GM23338 (cell line): ENCODE measurements at regions not wholly inside any gene's neighbourhood (a gene's known extent, or its start where the extent isn't known, plus 50 kb on each side); places are given as distances from the start of the nearest gene placed in this dataset.

Experiments used
- ATAC-seq: fragments of 200-7000 bp; cut with Tn5 transposase; 3 replicates; pipeline ENCODE4 v1.9.1; 2020
- DNase-seq: peaks from one replicate; pipeline ENCODE4 v3.0.0-alpha.2; 2015; ENCODE audit warnings: low spot score
- H2AFZ ChIP-seq: fragments of 200-600 bp; sonication (generic); 2 replicates; pipeline ENCODE4 v1.8.0; 2016; ENCODE audit warnings: antibody characterized with exemption, mild to moderate bottlenecking, moderate library complexity
- H3F3A ChIP-seq: fragments of 200-600 bp; sonication (generic); replicated peaks from 2 replicates; pipeline ENCODE4 v1.8.0; 2017; ENCODE audit warnings: antibody characterized with exemption, mixed run types, low read depth
- H3K27ac ChIP-seq: fragments of 200-600 bp; sonication (generic); 2 replicates; pipeline ENCODE4 v1.6.1; 2016; ENCODE audit warnings: low read depth
- H3K27me3 ChIP-seq: fragments of 200-600 bp; sonication (generic); 2 replicates; pipeline ENCODE4 v1.8.0; 2016; ENCODE audit warnings: mild to moderate bottlenecking, mixed run types, moderate library complexity; ENCODE audit not compliant: insufficient read depth
- H3K36me3 ChIP-seq: fragments of 200-600 bp; sonication (generic); 2 replicates; pipeline ENCODE4 v1.8.0; 2016; ENCODE audit warnings: mild to moderate bottlenecking; ENCODE audit not compliant: insufficient read depth
- H3K4me1 ChIP-seq: fragments of 200-600 bp; sonication (generic); 2 replicates; pipeline ENCODE4 v1.8.0; 2016; ENCODE audit warnings: mild to moderate bottlenecking, moderate library complexity; ENCODE audit not compliant: insufficient read depth
- H3K4me2 ChIP-seq: fragments of 200-600 bp; sonication (generic); 2 replicates; pipeline ENCODE4 v1.7.1; 2017; ENCODE audit warnings: mixed run types
- H3K4me3 ChIP-seq: fragments of 200-600 bp; sonication (generic); 2 replicates; pipeline ENCODE4 v1.6.1; 2016; ENCODE audit warnings: mixed run types
- H3K79me2 ChIP-seq: fragments of 200-600 bp; sonication (generic); replicated peaks from 2 replicates; pipeline ENCODE4 v1.8.0; 2017; ENCODE audit warnings: mild to moderate bottlenecking; ENCODE audit not compliant: insufficient read depth
- H3K9me2 ChIP-seq: fragments of 200-600 bp; sonication (generic); 2 replicates; pipeline ENCODE4 v1.8.0; 2017; ENCODE audit not compliant: insufficient read depth
- H4K20me1 ChIP-seq: fragments of 200-600 bp; sonication (generic); replicated peaks from 2 replicates; pipeline ENCODE4 v1.8.0; 2017; ENCODE audit warnings: mild to moderate bottlenecking; ENCODE audit not compliant: insufficient read depth
- H3K27ac Mint-ChIP-seq: 2 replicates; pipeline ENCODE4 v1.8.0; 2020; ENCODE audit warnings: inconsistent platforms, mild to moderate bottlenecking, moderate library complexity, mixed read lengths
- H3K27me3 Mint-ChIP-seq: 3 replicates; pipeline ENCODE4 v1.8.0; 2022; ENCODE audit warnings: low read depth, mild to moderate bottlenecking, moderate library complexity, mixed read lengths, inconsistent platforms; ENCODE audit not compliant: insufficient read depth, poor library complexity
- H3K36me3 Mint-ChIP-seq: 3 replicates; pipeline ENCODE4 v1.8.0; 2021; ENCODE audit warnings: low read depth, mild to moderate bottlenecking, inconsistent platforms, moderate library complexity, mixed read lengths
- H3K4me1 Mint-ChIP-seq: 3 replicates; pipeline ENCODE4 v1.8.0; 2020; ENCODE audit warnings: mild to moderate bottlenecking, inconsistent platforms, mixed read lengths
- H3K4me3 Mint-ChIP-seq: 3 replicates; pipeline ENCODE4 v1.8.0; 2021; ENCODE audit warnings: moderate library complexity, mild to moderate bottlenecking, inconsistent platforms, mixed read lengths
- H3K9me3 Mint-ChIP-seq: 3 replicates; pipeline ENCODE4 v1.8.0; 2020; ENCODE audit warnings: moderate library complexity, mild to moderate bottlenecking, inconsistent platforms, mixed read lengths
- ETS1 ChIP-seq: IDR thresholded peaks from 2 replicates; pipeline ENCODE4 v1.6.1; 2016; ENCODE audit warnings: antibody characterized with exemption
- EZH2 ChIP-seq: fragments of 200-600 bp; sonication (generic); IDR thresholded peaks from one replicate; pipeline ENCODE4 v1.8.0; 2017; ENCODE audit warnings: antibody characterized with exemption, mild to moderate bottlenecking, low read depth; ENCODE audit not compliant: unreplicated experiment
- EZH2phosphoT487 ChIP-seq: fragments of 200-600 bp; sonication (generic); IDR thresholded peaks from one replicate; pipeline ENCODE4 v1.8.1; 2018; ENCODE audit warnings: antibody characterized with exemption; ENCODE audit not compliant: unreplicated experiment
- POLR2AphosphoS5 ChIP-seq: IDR thresholded peaks from 2 replicates; pipeline ENCODE4 v1.6.1; 2016; ENCODE audit warnings: antibody characterized with exemption, low read depth
- REST ChIP-seq: IDR thresholded peaks from one replicate; pipeline ENCODE4 v1.6.1; 2018; ENCODE audit warnings: antibody characterized with exemption; ENCODE audit not compliant: unreplicated experiment
- STAT1 ChIP-seq: IDR thresholded peaks from one replicate; pipeline ENCODE4 v1.6.1; 2016; ENCODE audit warnings: antibody characterized with exemption; ENCODE audit not compliant: unreplicated experiment
- ZNF114 ChIP-seq: fragments of 250-450 bp; sonication (Bioruptor Pico); IDR thresholded peaks from 2 replicates; pipeline ENCODE4 v1.5.0; 2020; ENCODE audit warnings: mild to moderate bottlenecking, moderate library complexity

- H3K9me3 Mint-ChIP-seq: peaks cover 8% of the 10 kb centered on the region
- H3K27me3 Mint-ChIP-seq: peaks cover 2% of the 10 kb centered on the region
- Histone ChIP-seq H3K36me3 (peaks cover 2% of the 10 kb centered on the region; the same call in 1 of the 2 replicates), H3K4me3 (no peak overlapping the region), H3K79me2 (no peaks in the 10 kb centered on the region), H4K20me1 (no peaks in the 10 kb centered on the region), H3K4me2 (no peak overlapping the region), H2AFZ (no peak overlapping the region), H3K27me3 (no peaks in the 10 kb centered on the region), H3K27ac (no peak overlapping the region), H3K9me2 (no peaks in the 10 kb centered on the region), H3K4me1 (no peaks in the 10 kb centered on the region), H3F3A (no peaks in the 10 kb centered on the region)
- H3K4me1 Mint-ChIP-seq: no peaks in the 10 kb centered on the region
- DNase-seq: no peak
- no peak for ATAC-seq
- no peak overlapping the region for H3K27ac Mint-ChIP-seq
- H3K36me3 Mint-ChIP-seq: peaks cover 3% of the 10 kb centered on the region; the same call in 2 of the 3 replicates
- TF ChIP-seq ZNF114 (CRISPR knock-in tag) (no peak), EZH2phosphoT487 (no peak), POLR2AphosphoS5 (no peak), REST (no peak), ETS1 (no peak)
- no peak overlapping the region for H3K4me3 Mint-ChIP-seq
These were observed 100.7 kb upstream of the LMCD1 start for GRCh38 chr3:8400911-8401310.

DNA sequence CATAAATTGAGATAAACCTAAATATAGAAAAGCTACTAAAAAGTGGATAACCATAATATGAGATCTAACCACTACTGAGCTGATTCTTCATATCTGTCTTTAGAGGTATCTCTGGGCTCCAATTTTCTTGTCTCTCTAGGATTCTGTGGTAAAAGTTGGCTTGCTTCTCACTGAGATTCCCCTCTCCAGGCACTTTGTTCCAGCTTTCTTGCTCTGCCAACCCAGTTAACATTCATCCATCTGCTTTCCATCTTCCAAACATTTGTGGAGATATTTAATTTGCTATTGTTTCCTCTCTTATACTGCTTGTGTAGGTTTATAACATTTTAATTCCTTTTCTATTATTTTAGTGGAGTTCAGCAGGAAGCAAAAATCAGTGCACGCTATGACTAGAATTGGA is 97.6 kb upstream of the LMCD1 start:
- no peak overlapping the region for H2AFZ ChIP-seq
- Mint-ChIP-seq H3K36me3 (peaks cover 8% of the 10 kb centered on the region; the same call in 2 of the 3 replicates), H3K4me1 (no peaks in the 10 kb centered on the region), H3K27me3 (peaks cover 3% of the 10 kb centered on the region), H3K27ac (no peak overlapping the region), H3K9me3 (peaks cover 23% of the 10 kb centered on the region), H3K4me3 (no peak overlapping the region)
- H3F3A ChIP-seq: no peaks in the 10 kb centered on the region
- DNase-seq (no peak), ATAC-seq (no peak)
- no peaks in the 10 kb centered on the region for H3K9me2 ChIP-seq
- H3K79me2 ChIP-seq: no peaks in the 10 kb centered on the region
- H3K4me3 ChIP-seq: no peak overlapping the region
- no peaks in the 10 kb centered on the region for H3K27me3 ChIP-seq
- peaks cover 8% of the 10 kb centered on the region; the same call in 1 of the 2 replicates for H3K36me3 ChIP-seq
- H3K4me1 ChIP-seq: no peaks in the 10 kb centered on the region
- no peak overlapping the region for H3K27ac ChIP-seq
- no peak overlapping the region for H3K4me2 ChIP-seq
- H4K20me1 ChIP-seq: no peaks in the 10 kb centered on the region
- no peak for TF ChIP-seq REST
- no peak for TF ChIP-seq EZH2phosphoT487
- no peak for TF ChIP-seq STAT1
- no peak for TF ChIP-seq EZH2
- TF ChIP-seq ZNF114 (CRISPR knock-in tag): no peak
- no peak for TF ChIP-seq ETS1
